HEK293 (cell line): ENCODE measurements at regions not wholly inside any gene's neighbourhood (a gene's known extent, or its start where the extent isn't known, plus 50 kb on each side); places are given as distances from the start of the nearest gene placed in this dataset.

Source experiments
- CTCF ChIA-PET: fragments of 350-600 bp; formaldehyde crosslinking; extraction: SDS; loops from one replicate; lab custom pipeline; 2021; ENCODE audit warnings: antibody characterized with exemption; lab: Yijun Ruan, JAX
- POLR2A ChIA-PET: fragments of 300-600 bp; formaldehyde crosslinking; extraction: SDS; loops from one replicate; lab custom pipeline; 2020; ENCODE audit warnings: antibody characterized with exemption, inconsistent platforms; lab: Yijun Ruan, JAX
- H3K27ac ChIP-seq: fragments of 200-500 bp; sonication (Bioruptor generic); 2 replicates; pipeline ENCODE4 v1.5.1; 2014; ENCODE audit warnings: low read depth, low read length, control low read depth, inconsistent platforms; ENCODE audit errors: extremely low read depth
- H3K36me3 ChIP-seq, 2 experiments: fragments of 200-500 bp in 1 of 2; sonication (Bioruptor generic) in 1 of 2; 1 replicate in 1 of 2; 2 replicates in 1 of 2; pipeline ENCODE4 v1.5.1; 2014 to 2017; ENCODE audit warnings: inconsistent platforms in 2 of 2, low read length in 2 of 2; ENCODE audit not compliant: control insufficient read depth in 2 of 2, insufficient read depth in 1 of 2
- H3K4me1 ChIP-seq: fragments of 200-500 bp; sonication (Bioruptor generic); 2 replicates; pipeline ENCODE4 v1.5.1; 2014; ENCODE audit warnings: mild to moderate bottlenecking, low read length, inconsistent platforms; ENCODE audit not compliant: control insufficient read depth, insufficient read depth
- H3K4me3 ChIP-seq: 2 replicates; pipeline ENCODE4 v1.5.1; 2011; ENCODE audit warnings: low read depth, mild to moderate bottlenecking, control low read depth, low read length, moderate library complexity
- H3K9me3 ChIP-seq: fragments of 200-500 bp; sonication (Bioruptor generic); 2 replicates; pipeline ENCODE4 v1.5.1; 2014; ENCODE audit warnings: low read depth, low read length, inconsistent platforms; ENCODE audit not compliant: control insufficient read depth, insufficient read depth
- BCL11B ChIP-seq: fragments of 450-650 bp; formaldehyde crosslinking; IDR thresholded peaks from 2 replicates; pipeline ENCODE4 v1.5.1; 2016; ENCODE audit warnings: low read depth, missing biosample characterization, missing genetic modification characterization
- HOXD13 ChIP-seq: sonication (generic); formaldehyde crosslinking; IDR thresholded peaks from 2 replicates; pipeline ENCODE4 v1.8.0; 2022; ENCODE audit warnings: missing genetic modification reagents, borderline replicate concordance
- KLF16 ChIP-seq: fragments of 450-650 bp; formaldehyde crosslinking; IDR thresholded peaks from 2 replicates; pipeline ENCODE4 v1.5.1; 2017; ENCODE audit warnings: missing biosample characterization, missing genetic modification characterization
- MYNN ChIP-seq: fragments of 450-650 bp; formaldehyde crosslinking; IDR thresholded peaks from 2 replicates; pipeline ENCODE4 v1.5.1; 2016; ENCODE audit warnings: missing biosample characterization, missing genetic modification characterization, borderline replicate concordance
- RBAK ChIP-seq: fragments of 450-650 bp; formaldehyde crosslinking; IDR thresholded peaks from 2 replicates; pipeline ENCODE4 v1.5.1; 2016; ENCODE audit warnings: missing biosample characterization, missing genetic modification characterization
- SP7 ChIP-seq: fragments of 450-650 bp; formaldehyde crosslinking; IDR thresholded peaks from 2 replicates; pipeline ENCODE4 v1.5.1; 2016; ENCODE audit warnings: missing biosample characterization, missing genetic modification characterization
- ZNF140 ChIP-seq: fragments of 450-650 bp; formaldehyde crosslinking; IDR thresholded peaks from 2 replicates; pipeline ENCODE4 v1.5.1; 2016; ENCODE audit warnings: missing biosample characterization, missing genetic modification characterization
- ZNF175 ChIP-seq: fragments of 450-650 bp; formaldehyde crosslinking; IDR thresholded peaks from 2 replicates; pipeline ENCODE4 v1.5.1; 2016; ENCODE audit warnings: missing biosample characterization, missing genetic modification characterization
- ZNF184 ChIP-seq: fragments of 450-650 bp; IDR thresholded peaks from 2 replicates; pipeline ENCODE4 v1.5.1; 2018; ENCODE audit warnings: missing biosample characterization, mild to moderate bottlenecking, missing genetic modification characterization
- ZNF223 ChIP-seq: fragments of 450-650 bp; formaldehyde crosslinking; IDR thresholded peaks from 2 replicates; pipeline ENCODE4 v1.5.1; 2016; ENCODE audit warnings: missing biosample characterization, missing genetic modification characterization
- ZNF23 ChIP-seq: fragments of 450-650 bp; formaldehyde crosslinking; IDR thresholded peaks from 2 replicates; pipeline ENCODE4 v1.5.1; 2016; ENCODE audit warnings: missing biosample characterization, missing genetic modification characterization, borderline replicate concordance
- ZNF248 ChIP-seq: fragments of 450-650 bp; formaldehyde crosslinking; IDR thresholded peaks from 2 replicates; pipeline ENCODE4 v1.5.1; 2017; ENCODE audit warnings: missing biosample characterization, missing genetic modification characterization
- ZNF324 ChIP-seq: fragments of 450-650 bp; formaldehyde crosslinking; IDR thresholded peaks from 2 replicates; pipeline ENCODE4 v1.5.1; 2016; ENCODE audit warnings: missing biosample characterization, missing genetic modification characterization
- ZNF423 ChIP-seq: fragments of 450-650 bp; formaldehyde crosslinking; IDR thresholded peaks from 2 replicates; pipeline ENCODE4 v1.5.1; 2016; ENCODE audit warnings: missing biosample characterization, missing genetic modification characterization
- ZNF501 ChIP-seq: fragments of 450-650 bp; formaldehyde crosslinking; IDR thresholded peaks from 2 replicates; pipeline ENCODE4 v1.5.1; 2016; ENCODE audit warnings: missing biosample characterization, missing genetic modification characterization
- ZNF529 ChIP-seq: fragments of 450-650 bp; formaldehyde crosslinking; IDR thresholded peaks from 2 replicates; pipeline ENCODE4 v1.5.1; 2017; ENCODE audit warnings: missing genetic modification characterization, missing biosample characterization; ENCODE audit not compliant: insufficient replicate concordance
- ZNF544 ChIP-seq: fragments of 450-650 bp; formaldehyde crosslinking; IDR thresholded peaks from 2 replicates; pipeline ENCODE4 v1.5.0; 2017; ENCODE audit warnings: missing biosample characterization, missing genetic modification characterization
- ZNF548 ChIP-seq: fragments of 450-650 bp; formaldehyde crosslinking; IDR thresholded peaks from 2 replicates; pipeline ENCODE4 v1.5.1; 2016; ENCODE audit warnings: missing biosample characterization, missing genetic modification characterization
- ZNF549 ChIP-seq: fragments of 450-650 bp; IDR thresholded peaks from 2 replicates; pipeline ENCODE4 v1.5.1; 2018; ENCODE audit warnings: missing biosample characterization, missing genetic modification characterization, mild to moderate bottlenecking, inconsistent platforms, moderate library complexity
- ZNF600 ChIP-seq: fragments of 450-650 bp; formaldehyde crosslinking; IDR thresholded peaks from 2 replicates; pipeline ENCODE4 v1.5.1; 2016; ENCODE audit warnings: missing biosample characterization, missing genetic modification characterization
- ZNF660 ChIP-seq: fragments of 450-650 bp; IDR thresholded peaks from 2 replicates; pipeline ENCODE4 v1.5.1; 2018; ENCODE audit warnings: missing biosample characterization, mild to moderate bottlenecking, missing genetic modification characterization
- ZNF664 ChIP-seq: fragments of 450-650 bp; formaldehyde crosslinking; IDR thresholded peaks from 2 replicates; pipeline ENCODE4 v1.5.1; 2016; ENCODE audit warnings: missing biosample characterization, missing genetic modification characterization
- ZNF707 ChIP-seq: fragments of 450-650 bp; formaldehyde crosslinking; IDR thresholded peaks from 2 replicates; pipeline ENCODE4 v1.5.1; 2016; ENCODE audit warnings: missing biosample characterization, missing genetic modification characterization
- ZNF785 ChIP-seq: fragments of 450-650 bp; formaldehyde crosslinking; IDR thresholded peaks from 2 replicates; pipeline ENCODE4 v1.5.1; 2016; ENCODE audit warnings: missing biosample characterization, missing genetic modification characterization
- ZNF791 ChIP-seq: fragments of 450-650 bp; formaldehyde crosslinking; IDR thresholded peaks from 2 replicates; pipeline ENCODE4 v1.5.1; 2016; ENCODE audit warnings: missing biosample characterization, missing genetic modification characterization
- ZNF792 ChIP-seq: fragments of 450-650 bp; formaldehyde crosslinking; IDR thresholded peaks from 2 replicates; pipeline ENCODE4 v1.5.1; 2016; ENCODE audit warnings: missing biosample characterization, missing genetic modification characterization
- TF ChIP-seq, protein P1 (sequence below): fragments of 450-650 bp; formaldehyde crosslinking; IDR thresholded peaks from 2 replicates; pipeline ENCODE4 v1.5.1; 2016; ENCODE audit warnings: missing biosample characterization, missing genetic modification characterization, borderline replicate concordance
- TF ChIP-seq, protein P2 (sequence below): fragments of 450-650 bp; formaldehyde crosslinking; IDR thresholded peaks from 2 replicates; pipeline ENCODE4 v1.5.1; 2017; ENCODE audit warnings: missing biosample characterization, missing genetic modification characterization
- TF ChIP-seq, protein P3 (sequence below): fragments of 450-650 bp; formaldehyde crosslinking; IDR thresholded peaks from 2 replicates; pipeline ENCODE4 v1.5.1; 2016; ENCODE audit warnings: missing biosample characterization, missing genetic modification characterization, low read depth

DNA sequence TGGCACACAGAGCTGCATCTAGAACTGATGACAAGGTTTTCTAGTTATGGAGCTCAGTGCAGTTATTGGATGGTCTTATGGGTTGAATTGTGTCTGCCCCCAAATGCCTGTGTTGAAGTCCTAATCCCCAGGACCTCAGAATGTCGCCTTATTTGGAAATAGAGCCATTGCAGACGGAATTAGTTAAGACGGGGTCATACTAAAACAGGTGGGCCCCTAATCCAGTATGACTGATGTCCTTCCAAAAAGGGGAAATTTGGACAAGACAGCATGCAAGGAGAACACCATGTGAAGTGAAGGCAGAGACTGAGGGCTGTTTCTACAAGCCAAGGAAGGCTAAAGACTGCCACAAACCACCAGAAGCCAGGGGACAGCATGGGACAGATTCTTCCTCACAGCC, 148.7 kb downstream of the KCTD12 start:
- H3K4me1 ChIP-seq, result no peaks in the 10 kb centered on the region
- H3K27ac ChIP-seq, result no peak overlapping the region
- CTCF ChIA-PET, result interaction anchor here (0.6 kb wide), 1 partner anchor 18 kb away, joined by 3 read pairs; no protein-coding TSS in a partner anchor
- no peak overlapping the region for H3K4me3 ChIP-seq
- no peaks in the 10 kb centered on the region for H3K36me3 ChIP-seq
- no peaks in the 10 kb centered on the region for H3K9me3 ChIP-seq
- TF ChIP-seq, protein P1, sequence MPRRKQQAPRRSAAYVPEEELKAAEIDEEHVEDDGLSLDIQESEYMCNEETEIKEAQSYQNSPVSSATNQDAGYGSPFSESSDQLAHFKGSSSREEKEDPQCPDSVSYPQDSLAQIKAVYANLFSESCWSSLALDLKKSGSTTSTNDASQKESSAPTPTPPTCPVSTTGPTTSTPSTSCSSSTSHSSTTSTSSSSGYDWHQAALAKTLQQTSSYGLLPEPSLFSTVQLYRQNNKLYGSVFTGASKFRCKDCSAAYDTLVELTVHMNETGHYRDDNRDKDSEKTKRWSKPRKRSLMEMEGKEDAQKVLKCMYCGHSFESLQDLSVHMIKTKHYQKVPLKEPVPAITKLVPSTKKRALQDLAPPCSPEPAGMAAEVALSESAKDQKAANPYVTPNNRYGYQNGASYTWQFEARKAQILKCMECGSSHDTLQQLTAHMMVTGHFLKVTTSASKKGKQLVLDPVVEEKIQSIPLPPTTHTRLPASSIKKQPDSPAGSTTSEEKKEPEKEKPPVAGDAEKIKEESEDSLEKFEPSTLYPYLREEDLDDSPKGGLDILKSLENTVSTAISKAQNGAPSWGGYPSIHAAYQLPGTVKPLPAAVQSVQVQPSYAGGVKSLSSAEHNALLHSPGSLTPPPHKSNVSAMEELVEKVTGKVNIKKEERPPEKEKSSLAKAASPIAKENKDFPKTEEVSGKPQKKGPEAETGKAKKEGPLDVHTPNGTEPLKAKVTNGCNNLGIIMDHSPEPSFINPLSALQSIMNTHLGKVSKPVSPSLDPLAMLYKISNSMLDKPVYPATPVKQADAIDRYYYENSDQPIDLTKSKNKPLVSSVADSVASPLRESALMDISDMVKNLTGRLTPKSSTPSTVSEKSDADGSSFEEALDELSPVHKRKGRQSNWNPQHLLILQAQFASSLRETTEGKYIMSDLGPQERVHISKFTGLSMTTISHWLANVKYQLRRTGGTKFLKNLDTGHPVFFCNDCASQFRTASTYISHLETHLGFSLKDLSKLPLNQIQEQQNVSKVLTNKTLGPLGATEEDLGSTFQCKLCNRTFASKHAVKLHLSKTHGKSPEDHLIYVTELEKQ, result no peak
- TF ChIP-seq ZNF140 (tag by site-specific recombination) (no peak), SP7 (no peak), ZNF707 (no peak), ZNF324 (tag by site-specific recombination) (no peak), ZNF175 (no peak), ZNF791 (tag by site-specific recombination) (no peak), ZNF600 (no peak), MYNN (tag by site-specific recombination) (no peak), ZNF792 (tag by site-specific recombination) (no peak), ZNF544 (tag by site-specific recombination) (no peak), ZNF660 (no peak)
- TF ChIP-seq, protein P2, sequence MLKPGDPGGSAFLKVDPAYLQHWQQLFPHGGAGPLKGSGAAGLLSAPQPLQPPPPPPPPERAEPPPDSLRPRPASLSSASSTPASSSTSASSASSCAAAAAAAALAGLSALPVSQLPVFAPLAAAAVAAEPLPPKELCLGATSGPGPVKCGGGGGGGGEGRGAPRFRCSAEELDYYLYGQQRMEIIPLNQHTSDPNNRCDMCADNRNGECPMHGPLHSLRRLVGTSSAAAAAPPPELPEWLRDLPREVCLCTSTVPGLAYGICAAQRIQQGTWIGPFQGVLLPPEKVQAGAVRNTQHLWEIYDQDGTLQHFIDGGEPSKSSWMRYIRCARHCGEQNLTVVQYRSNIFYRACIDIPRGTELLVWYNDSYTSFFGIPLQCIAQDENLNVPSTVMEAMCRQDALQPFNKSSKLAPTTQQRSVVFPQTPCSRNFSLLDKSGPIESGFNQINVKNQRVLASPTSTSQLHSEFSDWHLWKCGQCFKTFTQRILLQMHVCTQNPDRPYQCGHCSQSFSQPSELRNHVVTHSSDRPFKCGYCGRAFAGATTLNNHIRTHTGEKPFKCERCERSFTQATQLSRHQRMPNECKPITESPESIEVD (tag by site-specific recombination), result no peak
- TF ChIP-seq, all 188 proteins: peak for 0
- POLR2A ChIA-PET, result no interaction called here

DNA sequence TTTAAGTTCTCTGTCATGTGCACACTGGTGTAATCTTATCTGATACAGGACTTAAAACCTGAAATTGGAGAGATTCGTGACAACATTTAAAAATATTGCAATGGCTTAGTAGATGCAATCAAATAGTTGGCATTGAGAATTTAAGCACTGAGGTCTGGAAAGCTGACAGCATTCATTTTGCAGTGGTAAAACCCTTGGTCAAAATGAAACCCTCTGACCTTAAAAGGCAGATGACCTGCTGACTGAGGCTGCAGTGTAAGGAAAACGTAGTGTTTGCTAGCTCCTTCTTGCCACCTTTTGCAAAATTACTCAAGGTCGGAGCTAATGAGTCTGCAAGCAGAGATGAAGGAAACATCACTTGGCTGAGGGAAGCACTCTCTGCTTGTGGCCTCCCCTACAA, 150.6 kb downstream of the KCTD12 start:
- no peaks in the 10 kb centered on the region for H3K4me1 ChIP-seq
- POLR2A ChIA-PET, result no interaction called here
- no peaks in the 10 kb centered on the region for H3K36me3 ChIP-seq
- H3K27ac ChIP-seq, result no peak overlapping the region
- no peaks in the 10 kb centered on the region for H3K9me3 ChIP-seq
- H3K4me3 ChIP-seq, result no peak overlapping the region
- TF ChIP-seq ZNF184 (tag by site-specific recombination) (no peak), ZNF529 (tag by site-specific recombination) (no peak), SP7 (no peak), ZNF223 (tag by site-specific recombination) (no peak), ZNF785 (tag by site-specific recombination) (no peak), KLF16 (tag by site-specific recombination) (no peak), ZNF501 (no peak), ZNF423 (tag by site-specific recombination) (no peak), ZNF549 (tag by site-specific recombination) (no peak), ZNF548 (tag by site-specific recombination) (no peak), HOXD13 (CRISPR knock-in tag) (no peak), ZNF248 (tag by site-specific recombination) (no peak), ZNF664 (no peak), ZNF140 (tag by site-specific recombination) (no peak), ZNF23 (tag by site-specific recombination) (no peak), BCL11B (tag by site-specific recombination) (no peak), ZNF544 (tag by site-specific recombination) (no peak), RBAK (tag by site-specific recombination) (no peak)
- TF ChIP-seq, protein P3, sequence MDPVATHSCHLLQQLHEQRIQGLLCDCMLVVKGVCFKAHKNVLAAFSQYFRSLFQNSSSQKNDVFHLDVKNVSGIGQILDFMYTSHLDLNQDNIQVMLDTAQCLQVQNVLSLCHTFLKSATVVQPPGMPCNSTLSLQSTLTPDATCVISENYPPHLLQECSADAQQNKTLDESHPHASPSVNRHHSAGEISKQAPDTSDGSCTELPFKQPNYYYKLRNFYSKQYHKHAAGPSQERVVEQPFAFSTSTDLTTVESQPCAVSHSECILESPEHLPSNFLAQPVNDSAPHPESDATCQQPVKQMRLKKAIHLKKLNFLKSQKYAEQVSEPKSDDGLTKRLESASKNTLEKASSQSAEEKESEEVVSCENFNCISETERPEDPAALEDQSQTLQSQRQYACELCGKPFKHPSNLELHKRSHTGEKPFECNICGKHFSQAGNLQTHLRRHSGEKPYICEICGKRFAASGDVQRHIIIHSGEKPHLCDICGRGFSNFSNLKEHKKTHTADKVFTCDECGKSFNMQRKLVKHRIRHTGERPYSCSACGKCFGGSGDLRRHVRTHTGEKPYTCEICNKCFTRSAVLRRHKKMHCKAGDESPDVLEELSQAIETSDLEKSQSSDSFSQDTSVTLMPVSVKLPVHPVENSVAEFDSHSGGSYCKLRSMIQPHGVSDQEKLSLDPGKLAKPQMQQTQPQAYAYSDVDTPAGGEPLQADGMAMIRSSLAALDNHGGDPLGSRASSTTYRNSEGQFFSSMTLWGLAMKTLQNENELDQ (tag by site-specific recombination), result no peak
- CTCF ChIA-PET, result no interaction called here
